DOHH2 (cell line): ENCODE measurements at regions not wholly inside any gene's neighbourhood (a gene's known extent, or its start where the extent isn't known, plus 50 kb on each side); places are given as distances from the start of the nearest gene placed in this dataset.
"Not testable (repeated sequence)": the region's sequence is repeated elsewhere in the genome, so short reads cannot be mapped to it uniquely, and the experiment has no call there.

Source experiments
- EZH2phosphoT487 ChIP-seq: fragments of 200-600 bp; sonication (generic); IDR thresholded peaks from 2 replicates; pipeline ENCODE4 v1.6.1; 2017; ENCODE audit warnings: borderline replicate concordance, mild to moderate bottlenecking, antibody characterized with exemption, low read length, moderate library complexity, mixed read lengths
- TF ChIP-seq, protein P1 (sequence below): fragments of 200-600 bp; sonication (generic); IDR thresholded peaks from one replicate; pipeline ENCODE4 v1.5.1; 2014; ENCODE audit warnings: antibody characterized with exemption, mild to moderate bottlenecking, low read depth, low read length; ENCODE audit not compliant: poor library complexity, severe bottlenecking

DNA sequence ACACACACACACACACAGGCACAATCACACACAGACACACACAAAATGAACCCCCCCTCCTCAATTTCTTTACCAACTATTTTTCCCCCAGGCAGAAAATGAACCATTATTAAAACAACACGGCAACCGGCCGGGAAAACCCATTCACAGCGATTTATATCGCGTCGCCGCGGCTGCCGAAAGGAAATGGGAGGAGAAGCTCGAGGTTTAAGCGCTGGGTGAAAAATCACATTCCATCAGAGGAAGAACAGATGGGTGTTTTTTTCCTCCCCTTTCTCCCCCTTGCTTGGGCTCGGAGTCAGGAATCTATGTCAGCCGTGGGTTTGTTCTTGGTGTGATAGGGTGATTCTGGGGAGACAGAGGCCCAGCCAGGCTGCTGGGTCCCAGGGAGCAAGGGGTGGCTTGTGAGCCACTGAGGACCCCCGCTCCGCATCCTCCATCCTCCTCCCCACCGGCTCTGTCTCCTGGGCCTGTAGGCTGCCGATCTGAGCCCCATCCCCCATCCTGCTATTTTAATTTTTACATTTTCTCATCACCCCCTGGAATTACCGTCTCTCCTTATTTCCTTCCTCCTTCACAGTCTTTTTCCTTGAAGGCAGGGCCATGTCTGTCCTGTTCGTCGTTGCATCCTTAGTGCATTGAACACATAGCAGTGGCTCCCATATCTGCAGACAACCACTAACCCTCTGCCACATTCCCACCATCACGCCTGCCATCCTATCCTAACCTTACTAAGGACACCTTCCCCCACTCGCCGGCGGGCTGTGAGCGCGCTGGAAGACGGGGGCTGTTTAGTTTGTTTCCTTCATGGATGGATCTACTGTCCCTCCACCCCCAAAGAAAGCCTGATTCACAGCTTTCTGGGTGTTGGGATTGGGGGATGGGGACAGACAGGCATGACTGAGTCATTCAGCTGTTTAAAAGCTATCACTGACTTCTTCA lies 137.7 kb downstream of the CRLF3 start:
- TF ChIP-seq, protein P1, sequence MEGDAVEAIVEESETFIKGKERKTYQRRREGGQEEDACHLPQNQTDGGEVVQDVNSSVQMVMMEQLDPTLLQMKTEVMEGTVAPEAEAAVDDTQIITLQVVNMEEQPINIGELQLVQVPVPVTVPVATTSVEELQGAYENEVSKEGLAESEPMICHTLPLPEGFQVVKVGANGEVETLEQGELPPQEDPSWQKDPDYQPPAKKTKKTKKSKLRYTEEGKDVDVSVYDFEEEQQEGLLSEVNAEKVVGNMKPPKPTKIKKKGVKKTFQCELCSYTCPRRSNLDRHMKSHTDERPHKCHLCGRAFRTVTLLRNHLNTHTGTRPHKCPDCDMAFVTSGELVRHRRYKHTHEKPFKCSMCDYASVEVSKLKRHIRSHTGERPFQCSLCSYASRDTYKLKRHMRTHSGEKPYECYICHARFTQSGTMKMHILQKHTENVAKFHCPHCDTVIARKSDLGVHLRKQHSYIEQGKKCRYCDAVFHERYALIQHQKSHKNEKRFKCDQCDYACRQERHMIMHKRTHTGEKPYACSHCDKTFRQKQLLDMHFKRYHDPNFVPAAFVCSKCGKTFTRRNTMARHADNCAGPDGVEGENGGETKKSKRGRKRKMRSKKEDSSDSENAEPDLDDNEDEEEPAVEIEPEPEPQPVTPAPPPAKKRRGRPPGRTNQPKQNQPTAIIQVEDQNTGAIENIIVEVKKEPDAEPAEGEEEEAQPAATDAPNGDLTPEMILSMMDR: not testable (repeated sequence)
- TF ChIP-seq EZH2phosphoT487: not testable (repeated sequence)
